Dendritic cell treated with granulocyte-macrophage colony-stimulating factor and Interleukin-4, amounts not matched to agents 40 ng/mL and 50 ng/mL, for 4 days (primary cell): ENCODE measurements at regions not wholly inside any gene's neighbourhood (a gene's known extent, or its start where the extent isn't known, plus 50 kb on each side); places are given as distances from the start of the nearest gene placed in this dataset.

Experiments
- H3K27ac Mint-ChIP-seq: one replicate; pipeline ENCODE4 v1.8.0; 2022; ENCODE audit warnings: mild to moderate bottlenecking, mixed read lengths
- H3K27me3 Mint-ChIP-seq: one replicate; pipeline ENCODE4 v1.8.0; 2022; ENCODE audit warnings: mild to moderate bottlenecking, mixed read lengths
- H3K36me3 Mint-ChIP-seq: one replicate; pipeline ENCODE4 v1.8.0; 2022; ENCODE audit warnings: low read depth, mixed read lengths
- H3K4me1 Mint-ChIP-seq: one replicate; pipeline ENCODE4 v1.8.0; 2022; ENCODE audit warnings: low read depth, mixed read lengths
- H3K4me3 Mint-ChIP-seq: one replicate; pipeline ENCODE4 v1.8.0; 2022; ENCODE audit warnings: mild to moderate bottlenecking, moderate library complexity, mixed read lengths
- H3K9me3 Mint-ChIP-seq: one replicate; pipeline ENCODE4 v1.8.0; 2022; ENCODE audit warnings: mixed read lengths
- intact Hi-C: fragments of 100-400 bp; cut with micrococcal nuclease; formaldehyde crosslinking; loops from one replicate; pipeline ENCODE4 v1.15.0; 2022

GRCh38 chr2:56860991-56861390, 677.2 kb downstream of the CCDC85A start:
- Mint-ChIP-seq H3K4me3 (no peak overlapping the region), H3K36me3 (no peaks in the 10 kb centered on the region), H3K27me3 (no peaks in the 10 kb centered on the region), H3K27ac (no peak overlapping the region), H3K4me1 (no peaks in the 10 kb centered on the region), H3K9me3 (peaks cover 66% of the 10 kb centered on the region)
- intact Hi-C loops: no loop called here

GRCh38 chr2:56871644-56872043, 687.9 kb downstream of the CCDC85A start:
- Mint-ChIP-seq H3K4me1 (no peaks in the 10 kb centered on the region), H3K27me3 (no peaks in the 10 kb centered on the region), H3K27ac (no peak overlapping the region), H3K9me3 (peaks cover 31% of the 10 kb centered on the region), H3K36me3 (no peaks in the 10 kb centered on the region), H3K4me3 (no peak overlapping the region)
- intact Hi-C loops: no loop called here

GRCh38 chr2:56874717-56875116, 690.9 kb downstream of the CCDC85A start:
- intact Hi-C loops: no loop called here
- H3K36me3 Mint-ChIP-seq: no peaks in the 10 kb centered on the region
- H3K4me3 Mint-ChIP-seq: no peak overlapping the region
- no peaks in the 10 kb centered on the region for H3K4me1 Mint-ChIP-seq
- no peak overlapping the region for H3K27ac Mint-ChIP-seq
- no peaks in the 10 kb centered on the region for H3K27me3 Mint-ChIP-seq
- H3K9me3 Mint-ChIP-seq: peaks cover 10% of the 10 kb centered on the region

GRCh38 chr2:56889738-56890137, 705.9 kb downstream of the CCDC85A start:
- Mint-ChIP-seq H3K36me3 (no peaks in the 10 kb centered on the region), H3K4me1 (no peaks in the 10 kb centered on the region), H3K4me3 (no peak overlapping the region), H3K27me3 (no peaks in the 10 kb centered on the region), H3K27ac (no peak overlapping the region), H3K9me3 (no peaks in the 10 kb centered on the region)
- intact Hi-C loops: no loop called here

- H3K4me1 Mint-ChIP-seq: no peaks in the 10 kb centered on the region
- no peak overlapping the region for H3K27ac Mint-ChIP-seq
- no peaks in the 10 kb centered on the region for H3K27me3 Mint-ChIP-seq
- no peaks in the 10 kb centered on the region for H3K9me3 Mint-ChIP-seq
- no peaks in the 10 kb centered on the region for H3K36me3 Mint-ChIP-seq
- H3K4me3 Mint-ChIP-seq: no peak overlapping the region
- intact Hi-C loops: no loop called here
These were observed 708.6 kb downstream of the CCDC85A start for GRCh38 chr2:56892382-56892781.

GRCh38 chr2:56898986-56899385, 715.2 kb downstream of the CCDC85A start:
- peaks cover 13% of the 10 kb centered on the region for H3K9me3 Mint-ChIP-seq
- H3K4me3 Mint-ChIP-seq: no peak overlapping the region
- no peaks in the 10 kb centered on the region for H3K4me1 Mint-ChIP-seq
- H3K27me3 Mint-ChIP-seq: no peaks in the 10 kb centered on the region
- no peaks in the 10 kb centered on the region for H3K36me3 Mint-ChIP-seq
- intact Hi-C loops: no loop called here
- H3K27ac Mint-ChIP-seq: no peak overlapping the region

- no peak overlapping the region for H3K27ac Mint-ChIP-seq
- H3K27me3 Mint-ChIP-seq: no peaks in the 10 kb centered on the region
- peaks cover 38% of the 10 kb centered on the region for H3K9me3 Mint-ChIP-seq
- intact Hi-C loops: no loop called here
- H3K4me1 Mint-ChIP-seq: no peaks in the 10 kb centered on the region
- no peaks in the 10 kb centered on the region for H3K36me3 Mint-ChIP-seq
- no peak overlapping the region for H3K4me3 Mint-ChIP-seq
These were observed 728.7 kb downstream of the CCDC85A start for GRCh38 chr2:56912490-56912889.

GRCh38 chr2:56918790-56919189, 735.0 kb downstream of the CCDC85A start:
- Mint-ChIP-seq H3K9me3 (peaks cover 53% of the 10 kb centered on the region), H3K27me3 (no peaks in the 10 kb centered on the region), H3K27ac (no peak overlapping the region), H3K36me3 (no peaks in the 10 kb centered on the region), H3K4me1 (no peaks in the 10 kb centered on the region), H3K4me3 (no peak overlapping the region)
- intact Hi-C loops: no loop called here

GRCh38 chr2:56933976-56934375, 750.2 kb downstream of the CCDC85A start:
- Mint-ChIP-seq H3K27me3 (no peaks in the 10 kb centered on the region), H3K9me3 (peaks cover 10% of the 10 kb centered on the region), H3K36me3 (no peaks in the 10 kb centered on the region), H3K4me1 (no peaks in the 10 kb centered on the region), H3K4me3 (no peak overlapping the region), H3K27ac (no peak overlapping the region)
- intact Hi-C loops: no loop called here

- H3K9me3 Mint-ChIP-seq: peaks cover under 1% of the 10 kb centered on the region
- intact Hi-C loops: no loop called here
These were observed 751.1 kb downstream of the CCDC85A start for GRCh38 chr2:56934866-56935265.

GRCh38 chr2:56940054-56940453, 756.3 kb downstream of the CCDC85A start:
- Mint-ChIP-seq H3K4me3 (no peak overlapping the region), H3K9me3 (peaks cover 19% of the 10 kb centered on the region), H3K27ac (no peak overlapping the region), H3K4me1 (no peaks in the 10 kb centered on the region), H3K27me3 (no peaks in the 10 kb centered on the region), H3K36me3 (no peaks in the 10 kb centered on the region)
- intact Hi-C loops: no loop called here

More at GRCh38 chr2:56934866-56935265, 751.1 kb downstream of the CCDC85A start:
- Mint-ChIP-seq H3K36me3 (no peaks in the 10 kb centered on the region), H3K4me3 (no peak overlapping the region), H3K27ac (no peak overlapping the region), H3K4me1 (no peaks in the 10 kb centered on the region), H3K27me3 (no peaks in the 10 kb centered on the region)

- H3K4me1 Mint-ChIP-seq: no peaks in the 10 kb centered on the region
- H3K4me3 Mint-ChIP-seq: no peak overlapping the region
- intact Hi-C loops: no loop called here
- peaks cover 51% of the 10 kb centered on the region for H3K9me3 Mint-ChIP-seq
- no peaks in the 10 kb centered on the region for H3K36me3 Mint-ChIP-seq
- H3K27me3 Mint-ChIP-seq: no peaks in the 10 kb centered on the region
- H3K27ac Mint-ChIP-seq: no peak overlapping the region
These were observed 769.1 kb downstream of the CCDC85A start for GRCh38 chr2:56952871-56953270.

- Mint-ChIP-seq H3K27me3 (no peaks in the 10 kb centered on the region), H3K4me3 (no peak overlapping the region), H3K27ac (no peak overlapping the region), H3K36me3 (no peaks in the 10 kb centered on the region), H3K9me3 (peaks cover 46% of the 10 kb centered on the region), H3K4me1 (no peaks in the 10 kb centered on the region)
- intact Hi-C loops: no loop called here
These were observed 776.8 kb downstream of the CCDC85A start for GRCh38 chr2:56960581-56960980.

GRCh38 chr2:56962673-56963072, 778.9 kb downstream of the CCDC85A start:
- intact Hi-C loops: no loop called here
- peaks cover 35% of the 10 kb centered on the region for H3K9me3 Mint-ChIP-seq

GRCh38 chr2:56969513-56969912, 785.7 kb downstream of the CCDC85A start:
- Mint-ChIP-seq H3K9me3 (peaks cover 23% of the 10 kb centered on the region), H3K4me3 (no peak overlapping the region), H3K27ac (no peak overlapping the region), H3K4me1 (no peaks in the 10 kb centered on the region), H3K27me3 (no peaks in the 10 kb centered on the region), H3K36me3 (no peaks in the 10 kb centered on the region)
- intact Hi-C loops: no loop called here

More at GRCh38 chr2:56962673-56963072, 778.9 kb downstream of the CCDC85A start:
- no peaks in the 10 kb centered on the region for H3K4me1 Mint-ChIP-seq
- H3K27ac Mint-ChIP-seq: no peak overlapping the region
- no peaks in the 10 kb centered on the region for H3K36me3 Mint-ChIP-seq
- no peak overlapping the region for H3K4me3 Mint-ChIP-seq
- H3K27me3 Mint-ChIP-seq: no peaks in the 10 kb centered on the region
